Tibial artery (tissue), 4 donors: ENCODE measurements at regions not wholly inside any gene's neighbourhood (a gene's known extent, or its start where the extent isn't known, plus 50 kb on each side); places are given as distances from the start of the nearest gene placed in this dataset.

Experiments used
- DNase-seq, 2 donors: peaks; one replicate each; pipeline ENCODE4 v3.0.0-alpha.2; 2019
- H3K27ac ChIP-seq, 2 donors: fragments of 200-600 bp; sonication (generic) in 1 of 2; 1 replicate in 1 of 2; 2 replicates in 1 of 2; pipeline ENCODE4 v1.5.1; 2018 to 2019; ENCODE audit warnings: mild to moderate bottlenecking in 1 of 2
- H3K27me3 ChIP-seq, 2 donors: fragments of 200-600 bp; sonication (generic) in 1 of 2; one replicate each; pipeline versions ENCODE4 v1.5.1 to v1.6.0; 2016 to 2019
- H3K36me3 ChIP-seq, 3 donors: fragments of 200-600 bp; sonication (generic) in 2 of 3; one replicate each; pipeline ENCODE4 v1.5.1; 2016 to 2019; ENCODE audit warnings: mild to moderate bottlenecking in 2 of 3
- H3K4me1 ChIP-seq, 4 donors: fragments of 200-600 bp; sonication (generic) in 2 of 4; 1 replicate in 3 of 4; 2 replicates in 1 of 4; pipeline ENCODE4 v1.5.1; 2016 to 2019
- H3K4me3 ChIP-seq, 2 donors: fragments of 200-600 bp; sonication (generic) in 1 of 2; 1 replicate in 1 of 2; 2 replicates in 1 of 2; pipeline ENCODE4 v1.5.1; 2018 to 2019; ENCODE audit warnings: mild to moderate bottlenecking in 2 of 2
- H3K9me3 ChIP-seq, 3 donors: fragments of 200-600 bp; sonication (generic) in 1 of 3; one replicate each; pipeline ENCODE4 v1.5.1; 2016 to 2019
- CTCF ChIP-seq, 2 experiments: fragments of 200-600 bp in 1 of 2; fragments of 450-650 bp in 1 of 2; IDR thresholded peaks; one replicate each; pipeline ENCODE4 v1.5.1; 2017 to 2019; ENCODE audit warnings: antibody characterized with exemption in 2 of 2, mild to moderate bottlenecking in 1 of 2, moderate library complexity in 1 of 2
- intact Hi-C: fragments of 100-400 bp; cut with DNase I; formaldehyde crosslinking; loops from one replicate; pipeline ENCODE4 v1.15.0; 2023; ENCODE audit warnings: low total_unique reads

- Histone ChIP-seq H3K9me3 (peaks cover 0 to 5% (median 5%) of the 10 kb centered on the region in 3 donors), H3K36me3 (no peaks in the 10 kb centered on the region), H3K4me3 (no peak overlapping the region), H3K27me3 (no peaks in the 10 kb centered on the region), H3K27ac (no peak overlapping the region), H3K4me1 (peaks cover 0 to 10% (median 4%) of the 10 kb centered on the region in 4 donors)
- intact Hi-C loops: no loop called here
- no peak for DNase-seq
- no peak for TF ChIP-seq CTCF (IDR thresholded peaks at IDR 0.05)
Observed at GRCh38 chr9:115976781-115977180, 176.8 kb upstream of the PAPPA start.

DNA sequence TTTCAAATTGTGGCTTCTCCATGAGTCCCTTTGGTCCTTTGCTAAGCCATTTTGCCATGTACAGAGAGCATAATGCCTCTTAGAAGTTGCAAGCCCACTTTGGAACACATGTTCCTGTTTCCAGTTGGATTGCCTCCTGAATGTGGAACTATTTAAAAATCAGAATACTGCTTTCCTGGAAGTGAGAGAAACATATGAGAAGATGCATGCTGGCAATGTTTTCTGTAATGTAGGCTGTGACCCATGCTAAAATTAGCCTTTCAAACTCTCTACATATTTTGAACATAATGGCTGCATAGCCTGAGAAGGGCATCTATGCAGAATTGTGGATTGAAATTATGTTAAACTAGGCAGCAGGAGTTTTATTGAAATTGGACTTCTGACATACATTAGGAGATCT lies 175.5 kb upstream of the PAPPA start:
- H3K27me3 ChIP-seq: no peaks in the 10 kb centered on the region
- no peak for TF ChIP-seq CTCF (IDR thresholded peaks at IDR 0.05)
- H3K9me3 ChIP-seq: peaks cover 0 to 5% (median 5%) of the 10 kb centered on the region in 3 donors
- no peaks in the 10 kb centered on the region for H3K36me3 ChIP-seq
- H3K4me3 ChIP-seq: no peak overlapping the region
- no peak overlapping the region for H3K27ac ChIP-seq
- peaks cover 0 to 2% (median under 1%) of the 10 kb centered on the region in 4 donors for H3K4me1 ChIP-seq
- intact Hi-C loops: no loop called here
- DNase-seq: no peak

- DNase-seq: no peak
- no peaks in the 10 kb centered on the region for H3K27me3 ChIP-seq
- no peaks in the 10 kb centered on the region for H3K4me1 ChIP-seq
- no peak for TF ChIP-seq CTCF (IDR thresholded peaks at IDR 0.05)
- intact Hi-C loops: no loop called here
- no peak overlapping the region for H3K27ac ChIP-seq
- H3K36me3 ChIP-seq: no peaks in the 10 kb centered on the region
- no peak overlapping the region for H3K4me3 ChIP-seq
- H3K9me3 ChIP-seq: peaks cover 0 to 5% (median 5%) of the 10 kb centered on the region in 3 donors
Observed at GRCh38 chr9:115978659-115979096, 174.9 kb upstream of the PAPPA start.

- Histone ChIP-seq H3K27ac (no peak overlapping the region), H3K36me3 (no peaks in the 10 kb centered on the region), H3K27me3 (no peaks in the 10 kb centered on the region), H3K4me3 (no peak overlapping the region), H3K9me3 (peaks cover 0 to 5% (median 5%) of the 10 kb centered on the region in 3 donors), H3K4me1 (no peaks in the 10 kb centered on the region)
- intact Hi-C loops: no loop called here
- DNase-seq: no peak
- TF ChIP-seq CTCF (IDR thresholded peaks at IDR 0.05): no peak
Observed at GRCh38 chr9:115980054-115980453, 173.5 kb upstream of the PAPPA start.

GRCh38 chr9:115980502-115980901 lies 173.1 kb upstream of the PAPPA start:
- Histone ChIP-seq H3K9me3 (peaks cover 0 to 5% (median 5%) of the 10 kb centered on the region in 3 donors), H3K4me3 (no peak overlapping the region), H3K4me1 (no peaks in the 10 kb centered on the region), H3K27ac (no peak overlapping the region), H3K36me3 (no peaks in the 10 kb centered on the region), H3K27me3 (no peaks in the 10 kb centered on the region)
- no peak for TF ChIP-seq CTCF (IDR thresholded peaks at IDR 0.05)
- intact Hi-C loops: no loop called here
- no peak for DNase-seq

DNA sequence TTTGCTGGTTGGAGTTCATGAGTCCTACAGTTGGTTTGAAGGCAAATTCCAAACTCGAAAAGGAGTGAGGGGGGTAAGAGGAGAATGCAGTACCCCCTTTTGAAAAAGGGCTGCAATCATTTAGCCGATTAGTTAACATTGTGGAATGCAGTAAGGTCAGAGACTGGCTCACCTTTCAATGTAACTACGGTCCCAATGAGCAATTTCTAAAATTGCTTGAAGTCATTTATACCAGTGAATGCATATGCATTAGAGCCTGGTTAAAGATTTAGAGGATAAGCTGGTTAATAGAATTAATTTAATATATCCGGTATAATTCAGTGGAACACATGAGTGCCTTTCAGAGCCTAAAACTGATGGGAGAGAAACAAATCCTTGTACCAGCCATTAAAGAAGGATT lies 172.6 kb upstream of the PAPPA start:
- Histone ChIP-seq H3K9me3 (peaks cover 0 to 5% (median 4%) of the 10 kb centered on the region in 3 donors), H3K36me3 (no peaks in the 10 kb centered on the region), H3K27me3 (no peaks in the 10 kb centered on the region), H3K27ac (no peak overlapping the region), H3K4me3 (no peak overlapping the region), H3K4me1 (no peaks in the 10 kb centered on the region)
- intact Hi-C loops: no loop called here
- TF ChIP-seq CTCF (IDR thresholded peaks at IDR 0.05): no peak
- DNase-seq: no peak
